Spleen (tissue), 7 donors: ENCODE measurements at regions not wholly inside any gene's neighbourhood (a gene's known extent, or its start where the extent isn't known, plus 50 kb on each side); places are given as distances from the start of the nearest gene placed in this dataset.

Source experiments
- CTCF ChIP-seq, 11 experiments: fragments of 200-600 bp in 7 of 11; fragments of 450-650 bp in 4 of 11; sonication (generic) in 4 of 11; IDR thresholded peaks in 8 of 11; conservative IDR thresholded peaks in 3 of 11; 1 replicate in 7 of 11; 2 replicates in 4 of 11; pipeline versions ENCODE4 v1.4.0 to v1.8.0; 2016 to 2021; ENCODE audit warnings: antibody characterized with exemption in 11 of 11, inconsistent platforms in 4 of 11, mild to moderate bottlenecking in 1 of 11
- POLR2A ChIP-seq, 3 donors: fragments of 450-650 bp; IDR thresholded peaks; one replicate each; pipeline ENCODE4 v1.5.1; 2017; ENCODE audit warnings: antibody characterized with exemption in 3 of 3, mild to moderate bottlenecking in 1 of 3
- POLR2AphosphoS5 ChIP-seq, 3 donors: sonication (generic); formaldehyde crosslinking; IDR thresholded peaks; one replicate each; pipeline ENCODE4 v1.5.1; 2017; ENCODE audit warnings: antibody characterized with exemption in 3 of 3
- donor health status: DM: no; HTN: no; CAD: no; lungs with moderate emphysema.
- donor health status: DM: no; HTN: no; CAD: no.
- donor health status: DM: no; HTN: no; CAD: no.

- TF ChIP-seq CTCF (IDR thresholded peaks at IDR 0.05 in 8 of 11, conservative IDR thresholded peaks at IDR 0.05 in 3 of 11) (no peak), POLR2A (IDR thresholded peaks at IDR 0.05) (no peak), POLR2AphosphoS5 (IDR thresholded peaks at IDR 0.05) (no peak)
These were observed 112.2 kb downstream of the FGF18 start for GRCh38 chr5:171531638-171532037.
